ENCODE measurements at regions not wholly inside any gene's neighbourhood (a gene's known extent, or its start where the extent isn't known, plus 50 kb on each side); places are given as distances from the start of the nearest gene placed in this dataset.
A peak's percentile ranks its signal among the peaks of the same experiment; 100 is the strongest.

DNA sequence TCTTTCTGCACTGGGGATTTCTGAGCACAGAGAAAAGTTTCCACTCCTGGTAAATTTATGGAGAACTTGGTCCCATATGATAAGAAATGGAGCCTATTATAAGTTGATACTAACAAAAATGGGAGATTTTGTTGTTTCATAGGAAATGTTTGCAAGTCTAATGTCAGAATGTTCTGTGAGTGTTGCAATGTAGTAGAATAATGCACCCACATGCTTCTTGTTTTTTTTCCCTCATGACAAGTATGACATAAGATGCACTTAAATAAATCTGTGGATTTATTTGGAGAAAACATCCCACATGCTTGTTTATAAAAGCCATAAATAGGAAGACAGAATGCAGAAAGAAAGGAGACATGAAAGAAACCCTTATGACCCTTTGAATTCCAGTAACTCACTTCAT is 50.8 kb upstream of the KCNJ6 start:
- H3K4me3 ChIP-seq (replicated peaks in 1 of 2; ENCODE audit: low read depth in 2 of 2, low read length in 2 of 2), result no peak overlapping the region
- no peak for TF ChIP-seq CTCF (IDR thresholded peaks at IDR 0.05; ENCODE audit: low read depth, low read length)
- no peak for DNase-seq (ENCODE audit: low read depth in 2 of 2)

- no peak overlapping the region for H3K4me3 ChIP-seq (replicated peaks in 1 of 2; ENCODE audit: low read depth in 2 of 2, low read length in 2 of 2)
- no peak for TF ChIP-seq CTCF (IDR thresholded peaks at IDR 0.05; ENCODE audit: low read depth, low read length)
- no peak for DNase-seq (ENCODE audit: low read depth in 2 of 2)
Measured at GRCh38 chr21:37968744-37969143, 52.5 kb upstream of the KCNJ6 start.

- no peak for DNase-seq (ENCODE audit: low read depth in 2 of 2)
- no peak for TF ChIP-seq CTCF (IDR thresholded peaks at IDR 0.05; ENCODE audit: low read depth, low read length)
- H3K4me3 ChIP-seq (replicated peaks in 1 of 2; ENCODE audit: low read depth in 2 of 2, low read length in 2 of 2), result no peak overlapping the region
Measured at GRCh38 chr21:37970548-37970947, 54.3 kb upstream of the KCNJ6 start.

DNA sequence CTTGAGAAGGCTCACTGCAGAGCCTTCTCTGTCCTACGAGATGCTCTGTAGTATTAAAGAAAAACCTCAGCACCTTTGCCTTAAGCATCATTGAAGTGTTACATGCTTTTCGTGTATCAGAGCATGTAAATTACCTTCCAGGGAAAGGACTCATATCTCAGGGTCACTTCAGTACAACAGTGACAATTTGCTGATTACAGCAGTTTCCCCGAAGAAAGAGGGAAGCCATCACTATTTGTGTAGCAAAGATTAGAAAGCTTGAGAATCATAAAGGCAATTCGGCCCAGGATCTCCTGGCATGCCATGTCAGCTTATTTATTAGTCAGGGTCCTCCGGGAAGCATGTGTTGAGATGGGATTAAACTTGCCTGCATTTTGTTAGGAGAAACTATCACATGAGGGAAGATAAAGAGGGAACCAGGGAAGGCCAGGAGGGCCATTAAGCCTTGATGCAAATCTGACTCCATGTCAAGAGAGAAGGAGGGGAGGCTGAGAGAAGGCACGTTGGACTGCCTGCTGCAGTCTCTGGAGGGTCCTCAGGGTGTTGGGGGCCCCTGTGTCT is 55.2 kb upstream of the KCNJ6 start:
- no peak overlapping the region for H3K4me3 ChIP-seq (replicated peaks in 1 of 2; ENCODE audit: low read depth in 2 of 2, low read length in 2 of 2)
- no peak for TF ChIP-seq CTCF (IDR thresholded peaks at IDR 0.05; ENCODE audit: low read depth, low read length)
- no peak for DNase-seq (ENCODE audit: low read depth in 2 of 2)

DNA sequence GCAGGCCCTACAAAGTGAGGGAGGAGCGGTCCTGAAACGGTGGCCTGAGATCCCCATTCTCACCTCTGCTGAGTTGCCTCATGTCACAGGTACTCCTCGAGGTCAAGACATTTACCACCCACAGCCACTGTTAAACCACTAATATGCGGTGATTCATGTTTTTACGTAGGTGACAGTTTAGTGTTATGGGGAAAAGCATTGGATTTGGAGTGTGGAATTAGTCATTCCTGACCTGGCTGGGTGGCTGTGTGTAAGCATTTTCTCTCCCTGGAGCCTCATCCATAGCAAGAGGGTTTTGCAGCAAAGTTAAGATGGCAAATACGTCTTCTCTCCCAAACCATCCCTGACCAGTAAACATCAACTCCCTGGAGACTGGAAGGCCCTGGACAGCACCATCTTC is 57.8 kb upstream of the KCNJ6 start:
- TF ChIP-seq CTCF (IDR thresholded peaks at IDR 0.05; ENCODE audit: low read depth, low read length), result no peak
- DNase-seq (ENCODE audit: low read depth in 2 of 2), result peak in 1 of 2 donors; percentile 17
- no peak overlapping the region for H3K4me3 ChIP-seq (replicated peaks in 1 of 2; ENCODE audit: low read depth in 2 of 2, low read length in 2 of 2)

- DNase-seq (ENCODE audit: low read depth in 2 of 2), result no peak
- no peak overlapping the region for H3K4me3 ChIP-seq (replicated peaks in 1 of 2; ENCODE audit: low read depth in 2 of 2, low read length in 2 of 2)
- no peak for TF ChIP-seq CTCF (IDR thresholded peaks at IDR 0.05; ENCODE audit: low read depth, low read length)
Measured at GRCh38 chr21:37982496-37983318, 66.5 kb upstream of the KCNJ6 start.
